Thoracic aorta (tissue), 2 donors: ENCODE measurements at regions not wholly inside any gene's neighbourhood (a gene's known extent, or its start where the extent isn't known, plus 50 kb on each side); places are given as distances from the start of the nearest gene placed in this dataset.

Experiments
- ATAC-seq: fragments of 150-250 bp; one replicate; pipeline ENCODE4 v1.8.0; 2017; ENCODE audit warnings: low read depth; ENCODE audit not compliant: insufficient number of reproducible peaks, low FRiP score
- DNase-seq: peaks from one replicate; pipeline ENCODE4 v3.0.0-alpha.2; 2020; ENCODE audit warnings: low spot score
- H3K27ac ChIP-seq, 2 donors: fragments of 200-600 bp; sonication (generic); 1 replicate in 1 of 2; 2 replicates in 1 of 2; pipeline ENCODE4 v1.5.1; 2016; ENCODE audit warnings: mild to moderate bottlenecking in 2 of 2, moderate library complexity in 2 of 2
- H3K27me3 ChIP-seq: fragments of 200-600 bp; sonication (generic); replicated peaks from 2 replicates; pipeline ENCODE4 v1.6.0; 2016; ENCODE audit warnings: mild to moderate bottlenecking; ENCODE audit not compliant: insufficient read depth
- H3K36me3 ChIP-seq: fragments of 200-600 bp; sonication (generic); one replicate; pipeline ENCODE4 v1.5.1; 2016
- H3K4me1 ChIP-seq, 2 donors: fragments of 200-600 bp; sonication (generic); 1 replicate in 1 of 2; 2 replicates in 1 of 2; pipeline versions ENCODE4 v1.5.1 to v1.6.0; 2016; ENCODE audit warnings: low read depth in 2 of 2, mild to moderate bottlenecking in 1 of 2; ENCODE audit not compliant: control insufficient read depth in 1 of 2
- H3K4me3 ChIP-seq: fragments of 200-600 bp; sonication (generic); 2 replicates; pipeline ENCODE4 v1.5.1; 2016; ENCODE audit warnings: mild to moderate bottlenecking
- H3K9me3 ChIP-seq: fragments of 200-600 bp; sonication (generic); 2 replicates; pipeline ENCODE4 v1.5.1; 2016
- CTCF ChIP-seq: fragments of 200-600 bp; sonication (generic); IDR thresholded peaks from one replicate; pipeline ENCODE4 v1.5.1; 2019; ENCODE audit warnings: antibody characterized with exemption

DNA sequence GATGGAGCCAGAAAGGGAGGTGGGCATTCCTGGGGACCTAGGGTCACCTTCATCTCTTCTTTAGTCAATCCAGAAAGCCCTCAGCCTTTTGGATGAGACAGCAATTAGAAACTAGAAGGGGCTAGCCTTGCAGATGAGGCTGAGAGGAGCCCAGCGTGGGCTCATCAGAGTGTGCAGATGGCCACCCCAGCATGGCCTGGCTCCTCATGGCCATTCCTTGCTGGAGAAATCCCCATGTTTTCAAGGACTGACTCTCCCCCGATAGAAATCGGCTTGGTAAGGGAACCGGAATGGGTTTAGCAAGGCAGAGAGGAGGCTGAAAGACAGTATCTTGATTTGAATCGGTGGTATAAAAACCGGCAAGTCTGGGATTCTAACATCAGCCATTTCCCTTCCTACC lies 274.6 kb downstream of the BUD13 start:
- Histone ChIP-seq H3K4me3 (no peak overlapping the region), H3K27ac (no peak overlapping the region), H3K27me3 (no peaks in the 10 kb centered on the region), H3K9me3 (no peaks in the 10 kb centered on the region), H3K36me3 (no peaks in the 10 kb centered on the region), H3K4me1 (no peaks in the 10 kb centered on the region)
- ATAC-seq = no peak
- no peak for DNase-seq
- no peak for TF ChIP-seq CTCF

- Histone ChIP-seq H3K9me3 (no peaks in the 10 kb centered on the region), H3K4me3 (no peak overlapping the region), H3K27ac (no peak overlapping the region), H3K4me1 (no peaks in the 10 kb centered on the region), H3K36me3 (no peaks in the 10 kb centered on the region), H3K27me3 (no peaks in the 10 kb centered on the region)
- DNase-seq (no peak), ATAC-seq (no peak)
- no peak for TF ChIP-seq CTCF
These were observed 280.2 kb downstream of the BUD13 start for GRCh38 chr11:116492600-116492999.

GRCh38 chr11:116488836-116489389 lies 283.9 kb downstream of the BUD13 start:
- no peak overlapping the region for H3K27ac ChIP-seq

GRCh38 chr11:116485425-116485824 lies 287.4 kb downstream of the BUD13 start:
- DNase-seq = no peak
- no peak for ATAC-seq
- no peaks in the 10 kb centered on the region for H3K9me3 ChIP-seq
- no peak overlapping the region for H3K4me3 ChIP-seq
- H3K4me1 ChIP-seq = no peaks in the 10 kb centered on the region
- H3K36me3 ChIP-seq = no peaks in the 10 kb centered on the region
- TF ChIP-seq CTCF = no peak
- no peak overlapping the region for H3K27ac ChIP-seq
- H3K27me3 ChIP-seq = no peaks in the 10 kb centered on the region

More at GRCh38 chr11:116488836-116489389, 283.9 kb downstream of the BUD13 start:
- Histone ChIP-seq H3K27me3 (no peaks in the 10 kb centered on the region), H3K36me3 (no peaks in the 10 kb centered on the region), H3K4me1 (no peaks in the 10 kb centered on the region), H3K9me3 (no peaks in the 10 kb centered on the region), H3K4me3 (no peak overlapping the region)
- DNase-seq (no peak), ATAC-seq (no peak)
- TF ChIP-seq CTCF = no peak

DNA sequence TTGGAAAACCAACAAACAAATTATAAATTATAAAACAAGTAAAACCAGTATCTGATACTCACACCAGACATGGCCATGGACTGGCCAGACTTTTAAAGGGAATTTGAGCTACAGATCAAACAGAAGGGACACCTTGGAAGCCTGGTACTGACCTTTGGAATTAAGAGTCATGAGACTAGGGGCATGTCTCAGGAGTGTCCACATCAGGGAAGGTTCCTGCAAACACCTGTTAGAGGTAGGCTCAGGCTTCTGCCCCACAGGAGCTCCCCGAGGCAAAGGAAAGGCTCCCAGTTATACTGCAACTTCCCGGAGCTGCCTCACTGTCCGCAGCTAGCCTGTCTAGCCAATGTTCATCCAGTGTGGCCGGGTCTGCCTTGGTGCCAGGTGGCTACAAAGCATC lies 290.1 kb downstream of the BUD13 start:
- Histone ChIP-seq H3K27me3 (no peaks in the 10 kb centered on the region), H3K4me1 (no peaks in the 10 kb centered on the region), H3K27ac (no peak overlapping the region), H3K4me3 (no peak overlapping the region), H3K36me3 (no peaks in the 10 kb centered on the region), H3K9me3 (no peaks in the 10 kb centered on the region)
- ATAC-seq (no peak), DNase-seq (no peak)
- TF ChIP-seq CTCF = no peak
